IPS-NIHi7 (cell line): ENCODE measurements at regions not wholly inside any gene's neighbourhood (a gene's known extent, or its start where the extent isn't known, plus 50 kb on each side); places are given as distances from the start of the nearest gene placed in this dataset.

ENCODE experiments used
- DNase-seq: peaks from one replicate; pipeline ENCODE4 v3.0.0; 2012; ENCODE audit warnings: mixed read lengths; ENCODE audit errors: extremely low spot score

- no peak for DNase-seq
Observed at GRCh38 chr2:225340923-225341322, 58.6 kb upstream of the NYAP2 start.

- DNase-seq = no peak
Observed at GRCh38 chr2:225337183-225337582, 62.3 kb upstream of the NYAP2 start.

GRCh38 chr2:225334514-225334913 lies 65.0 kb upstream of the NYAP2 start:
- no peak for DNase-seq

- DNase-seq = peak; percentile 28
Observed at GRCh38 chr2:225328192-225328591, 71.3 kb upstream of the NYAP2 start.

GRCh38 chr2:225326969-225327368 lies 72.5 kb upstream of the NYAP2 start:
- DNase-seq = peak; percentile 20

GRCh38 chr2:225319872-225320271 lies 79.6 kb upstream of the NYAP2 start:
- no peak for DNase-seq

- no peak for DNase-seq
Observed at GRCh38 chr2:225318440-225318839, 81.1 kb upstream of the NYAP2 start.

GRCh38 chr2:225317186-225317585 lies 82.3 kb upstream of the NYAP2 start:
- DNase-seq = no peak

- no peak for DNase-seq
Observed at GRCh38 chr2:225310745-225311144, 88.8 kb upstream of the NYAP2 start.

GRCh38 chr2:225309516-225309915 lies 90.0 kb upstream of the NYAP2 start:
- DNase-seq = no peak

- DNase-seq = no peak
Observed at GRCh38 chr2:225296951-225297350, 102.6 kb upstream of the NYAP2 start.

- DNase-seq = no peak
Observed at GRCh38 chr2:225295102-225295501, 104.4 kb upstream of the NYAP2 start.

GRCh38 chr2:225293638-225294037 lies 105.9 kb upstream of the NYAP2 start:
- no peak for DNase-seq

- DNase-seq = no peak
Observed at GRCh38 chr2:225290757-225291400, 108.6 kb upstream of the NYAP2 start.

- no peak for DNase-seq
Observed at GRCh38 chr2:225289659-225290058, 109.9 kb upstream of the NYAP2 start.

- DNase-seq = no peak
Observed at GRCh38 chr2:225288986-225289385, 110.5 kb upstream of the NYAP2 start.

- peak; percentile 67 for DNase-seq
Observed at GRCh38 chr2:225282858-225283710, 116.4 kb upstream of the NYAP2 start.

GRCh38 chr2:225276207-225276606 lies 123.3 kb upstream of the NYAP2 start:
- no peak for DNase-seq

- DNase-seq = no peak
Observed at GRCh38 chr2:225275443-225275842, 124.1 kb upstream of the NYAP2 start.

GRCh38 chr2:225274751-225275150 lies 124.8 kb upstream of the NYAP2 start:
- no peak for DNase-seq

GRCh38 chr2:225272173-225272572 lies 127.3 kb upstream of the NYAP2 start:
- DNase-seq = no peak

GRCh38 chr2:225270861-225271260 lies 128.6 kb upstream of the NYAP2 start:
- DNase-seq = no peak

- no peak for DNase-seq
Observed at GRCh38 chr2:225270053-225270452, 129.5 kb upstream of the NYAP2 start.
